ENCODE measurements at regions not wholly inside any gene's neighbourhood (a gene's known extent, or its start where the extent isn't known, plus 50 kb on each side); places are given as distances from the start of the nearest gene placed in this dataset.

DNA sequence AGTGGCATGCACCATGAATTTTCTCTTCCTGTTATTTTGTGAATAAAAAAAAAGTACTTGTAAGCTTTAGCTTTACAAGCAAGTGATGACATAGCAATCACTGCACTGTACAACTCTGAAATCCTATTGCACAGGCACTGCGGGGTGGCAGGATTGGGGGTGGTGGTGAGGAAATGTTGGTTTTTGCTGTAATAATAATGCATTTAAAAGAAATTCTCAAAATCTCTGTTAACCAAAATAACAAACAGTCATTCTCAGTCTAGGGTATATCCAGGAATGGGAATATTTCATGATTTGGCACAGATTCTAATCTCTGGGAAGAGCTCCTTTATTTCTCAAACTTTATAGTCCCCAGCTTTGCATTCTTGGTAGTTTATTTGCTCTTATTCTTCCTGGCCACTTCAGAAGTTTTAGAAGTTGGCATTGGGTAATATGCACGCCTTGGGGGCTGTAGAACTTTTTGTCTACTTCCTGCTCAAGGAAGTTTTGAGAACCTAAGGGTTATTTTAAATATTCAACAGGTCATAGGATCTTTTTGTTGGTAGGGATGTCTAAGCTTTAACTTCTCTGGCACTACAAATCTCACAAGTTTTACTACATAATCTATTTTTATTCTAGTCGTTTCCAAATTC is 353.0 kb upstream of the KLF12 start:
- in situ Hi-C loops (cut with MboI), result no loop called here
- Histone ChIP-seq H3K9ac (ENCODE audit: control insufficient read depth, insufficient read depth, low read length) (no peak overlapping the region), H3K4me3 (no peak overlapping the region), H2AFZ (ENCODE audit: control insufficient read depth, low read depth, low read length) (no peak overlapping the region), H3K27me3 (replicated peaks in 1 of 2; ENCODE audit: control insufficient read depth in 2 of 2, insufficient read depth in 2 of 2, low read length in 1 of 2) (no peaks in the 10 kb centered on the region), H3K79me2 (ENCODE audit: control insufficient read depth, insufficient read depth, low read length) (no peaks in the 10 kb centered on the region), H3K36me3 (ENCODE audit: control insufficient read depth in 2 of 2, insufficient read depth in 2 of 2, low read length in 1 of 2) (no peaks in the 10 kb centered on the region), H3K4me2 (ENCODE audit: control insufficient read depth, insufficient read depth) (no peak overlapping the region), H3K27ac (ENCODE audit: control insufficient read depth, insufficient read depth) (no peak overlapping the region), H3K9me3 (replicated peaks; ENCODE audit: control insufficient read depth, insufficient read depth, low read length) (no peaks in the 10 kb centered on the region), H3K4me1 (ENCODE audit: control insufficient read depth, insufficient read depth, low read length) (no peaks in the 10 kb centered on the region), H4K20me1 (ENCODE audit: control insufficient read depth, insufficient read depth) (no peaks in the 10 kb centered on the region)
- FAIRE-seq (no peak), DNase-seq (ENCODE audit: low read depth, low spot score) (no peak), ATAC-seq (no peak)
- POLR2A ChIA-PET, result no interaction called here
- SMC1A ChIA-PET (ENCODE audit: uncharacterized antibody, unreplicated experiment), result no interaction called here
- intact Hi-C loops (cut with micrococcal nuclease; ENCODE audit: unreplicated experiment), result no loop called here
- BruUV-seq (replicated peaks), result no TSS peak
- TF ChIP-seq ZBTB33 (IDR thresholded peaks at IDR 0.05) (no peak), MEF2B (IDR thresholded peaks at IDR 0.05; ENCODE audit: partially characterized antibody, poor library complexity, severe bottlenecking) (no peak), CBX5 (IDR thresholded peaks at IDR 0.05; ENCODE audit: low read depth) (no peak), FOXM1 (IDR thresholded peaks at IDR 0.05; ENCODE audit: low read depth, low read length) (no peak), NR2C1 (IDR thresholded peaks at IDR 0.05) (no peak), IKZF2 (IDR thresholded peaks at IDR 0.05) (no peak), SUZ12 (IDR thresholded peaks at IDR 0.05; ENCODE audit: unreplicated experiment) (no peak), CHD2 (IDR thresholded peaks at IDR 0.05; ENCODE audit: borderline replicate concordance, low read depth, low read length) (no peak), BRCA1 (IDR thresholded peaks at IDR 0.05; ENCODE audit: low read depth, low read length) (no peak), HDGF (IDR thresholded peaks at IDR 0.05) (no peak)
- TF ChIP-seq, protein P1, sequence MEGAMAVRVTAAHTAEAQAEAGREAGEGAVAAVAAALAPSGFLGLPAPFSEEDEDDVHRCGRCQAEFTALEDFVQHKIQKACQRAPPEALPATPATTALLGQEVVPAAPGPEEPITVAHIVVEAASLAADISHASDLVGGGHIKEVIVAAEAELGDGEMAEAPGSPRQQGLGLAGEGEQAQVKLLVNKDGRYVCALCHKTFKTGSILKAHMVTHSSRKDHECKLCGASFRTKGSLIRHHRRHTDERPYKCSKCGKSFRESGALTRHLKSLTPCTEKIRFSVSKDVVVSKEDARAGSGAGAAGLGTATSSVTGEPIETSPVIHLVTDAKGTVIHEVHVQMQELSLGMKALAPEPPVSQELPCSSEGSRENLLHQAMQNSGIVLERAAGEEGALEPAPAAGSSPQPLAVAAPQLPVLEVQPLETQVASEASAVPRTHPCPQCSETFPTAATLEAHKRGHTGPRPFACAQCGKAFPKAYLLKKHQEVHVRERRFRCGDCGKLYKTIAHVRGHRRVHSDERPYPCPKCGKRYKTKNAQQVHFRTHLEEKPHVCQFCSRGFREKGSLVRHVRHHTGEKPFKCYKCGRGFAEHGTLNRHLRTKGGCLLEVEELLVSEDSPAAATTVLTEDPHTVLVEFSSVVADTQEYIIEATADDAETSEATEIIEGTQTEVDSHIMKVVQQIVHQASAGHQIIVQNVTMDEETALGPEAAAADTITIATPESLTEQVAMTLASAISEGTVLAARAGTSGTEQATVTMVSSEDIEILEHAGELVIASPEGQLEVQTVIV (IDR thresholded peaks at IDR 0.05; ENCODE audit: borderline replicate concordance, partially characterized antibody), result no peak
- CTCF ChIA-PET, result no interaction called here
- 33% methylated on average over 3 of the region's 3 CpGs for WGBS (ENCODE audit: insufficient coverage, insufficient replicate concordance, low lambda C conversion rate, missing lambda C conversion rate)
- RAD21 ChIA-PET (ENCODE audit: unreplicated experiment), result no interaction called here
